ENCODE measurements at regions not wholly inside any gene's neighbourhood (a gene's known extent, or its start where the extent isn't known, plus 50 kb on each side); places are given as distances from the start of the nearest gene placed in this dataset.

GRCh38 chr2:194155431-194155830, 1501.6 kb upstream of the SLC39A10 start:
- TF ChIP-seq, protein P1, sequence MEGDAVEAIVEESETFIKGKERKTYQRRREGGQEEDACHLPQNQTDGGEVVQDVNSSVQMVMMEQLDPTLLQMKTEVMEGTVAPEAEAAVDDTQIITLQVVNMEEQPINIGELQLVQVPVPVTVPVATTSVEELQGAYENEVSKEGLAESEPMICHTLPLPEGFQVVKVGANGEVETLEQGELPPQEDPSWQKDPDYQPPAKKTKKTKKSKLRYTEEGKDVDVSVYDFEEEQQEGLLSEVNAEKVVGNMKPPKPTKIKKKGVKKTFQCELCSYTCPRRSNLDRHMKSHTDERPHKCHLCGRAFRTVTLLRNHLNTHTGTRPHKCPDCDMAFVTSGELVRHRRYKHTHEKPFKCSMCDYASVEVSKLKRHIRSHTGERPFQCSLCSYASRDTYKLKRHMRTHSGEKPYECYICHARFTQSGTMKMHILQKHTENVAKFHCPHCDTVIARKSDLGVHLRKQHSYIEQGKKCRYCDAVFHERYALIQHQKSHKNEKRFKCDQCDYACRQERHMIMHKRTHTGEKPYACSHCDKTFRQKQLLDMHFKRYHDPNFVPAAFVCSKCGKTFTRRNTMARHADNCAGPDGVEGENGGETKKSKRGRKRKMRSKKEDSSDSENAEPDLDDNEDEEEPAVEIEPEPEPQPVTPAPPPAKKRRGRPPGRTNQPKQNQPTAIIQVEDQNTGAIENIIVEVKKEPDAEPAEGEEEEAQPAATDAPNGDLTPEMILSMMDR (IDR thresholded peaks at IDR 0.05; ENCODE audit: control extremely low read depth in 1 of 3, insufficient read depth in 1 of 3, low read depth in 1 of 3, low read length in 3 of 3), result no peak
- TF ChIP-seq POLR2AphosphoS5 (IDR thresholded peaks at IDR 0.05; ENCODE audit: low read depth, low read length) (no peak), POLR2A (IDR thresholded peaks at IDR 0.05; ENCODE audit: control extremely low read depth in 1 of 2, low read depth in 2 of 2, low read length in 2 of 2) (no peak), MAX (IDR thresholded peaks at IDR 0.05) (no peak), PHF8 (conservative IDR thresholded peaks at IDR 0.05; ENCODE audit: low read depth, low read length) (no peak), SUZ12 (IDR thresholded peaks at IDR 0.05; ENCODE audit: low read length) (no peak), TAF1 (IDR thresholded peaks at IDR 0.05; ENCODE audit: low read depth, low read length) (no peak), SIN3A (conservative IDR thresholded peaks at IDR 0.05 in 1 of 2, IDR thresholded peaks at IDR 0.05 in 1 of 2; ENCODE audit: low read depth in 1 of 2, low read length in 2 of 2) (no peak), EZH2 (IDR thresholded peaks at IDR 0.05; ENCODE audit: low read depth, low read length, severe bottlenecking) (no peak), EP300 (IDR thresholded peaks at IDR 0.05; ENCODE audit: borderline replicate concordance in 1 of 2, low read depth in 2 of 2, low read length in 2 of 2) (no peak), ZNF274 (IDR thresholded peaks at IDR 0.05; ENCODE audit: borderline replicate concordance, extremely low read depth, low read length) (no peak), BACH1 (IDR thresholded peaks at IDR 0.05; ENCODE audit: low read length) (no peak), RFX5 (IDR thresholded peaks at IDR 0.05; ENCODE audit: borderline replicate concordance, low read depth, low read length) (no peak)
